Heart left ventricle (tissue), 16 donors: ENCODE measurements at regions not wholly inside any gene's neighbourhood (a gene's known extent, or its start where the extent isn't known, plus 50 kb on each side); places are given as distances from the start of the nearest gene placed in this dataset.

Experiments
- ATAC-seq, 4 donors: fragments of 200-7000 bp; cut with Tn5 transposase; one replicate each; pipeline ENCODE4 v1.9.1; 2020 to 2022; ENCODE audit warnings: moderate library complexity in 4 of 4, mild to moderate bottlenecking in 3 of 4, moderate number of reproducible peaks in 1 of 4
- DNase-seq, 5 donors: peaks; one replicate each; pipeline ENCODE4 v3.0.0-alpha.2; 2020
- H3K27ac ChIP-seq, 12 donors: fragments of 200-600 bp; sonication (generic) in 4 of 12; one replicate each; pipeline versions ENCODE4 v1.5.0 to v1.8.0; 2016 to 2022; ENCODE audit warnings: mild to moderate bottlenecking in 2 of 12
- H3K27me3 ChIP-seq, 9 donors: fragments of 200-600 bp; sonication (generic) in 2 of 9; one replicate each; pipeline versions ENCODE4 v1.5.1 to v1.8.0; 2016 to 2022; ENCODE audit warnings: mild to moderate bottlenecking in 3 of 9
- H3K36me3 ChIP-seq, 9 donors: fragments of 200-600 bp; sonication (generic) in 2 of 9; one replicate each; pipeline versions ENCODE4 v1.5.0 to v1.8.0; 2018 to 2022; ENCODE audit warnings: mild to moderate bottlenecking in 2 of 9
- H3K4me1 ChIP-seq, 12 donors: fragments of 200-600 bp; sonication (generic) in 4 of 12; one replicate each; pipeline versions ENCODE4 v1.5.0 to v1.8.0; 2016 to 2022; ENCODE audit warnings: mild to moderate bottlenecking in 3 of 12
- H3K4me3 ChIP-seq, 12 donors: fragments of 200-600 bp; sonication (generic) in 4 of 12; one replicate each; pipeline versions ENCODE4 v1.5.0 to v1.8.0; 2017 to 2022; ENCODE audit warnings: mild to moderate bottlenecking in 9 of 12, moderate library complexity in 4 of 12
- H3K9me3 ChIP-seq, 12 donors: fragments of 200-600 bp; sonication (generic) in 4 of 12; one replicate each; pipeline versions ENCODE4 v1.5.0 to v1.8.0; 2016 to 2022; ENCODE audit warnings: mild to moderate bottlenecking in 1 of 12
- CTCF ChIP-seq, 12 donors: fragments of 200-600 bp; sonication (generic) in 4 of 12; IDR thresholded peaks; one replicate each; pipeline versions ENCODE4 v1.5.0 to v1.8.0; 2018 to 2022; ENCODE audit warnings: antibody characterized with exemption in 12 of 12, mild to moderate bottlenecking in 5 of 12
- POLR2A ChIP-seq, 2 donors: fragments of 450-650 bp; IDR thresholded peaks; one replicate each; pipeline ENCODE4 v1.6.1; 2017; ENCODE audit warnings: antibody characterized with exemption in 2 of 2, mild to moderate bottlenecking in 2 of 2, moderate library complexity in 2 of 2
- WGBS, 4 donors: extraction: QIAGEN DNeasy Blood & Tissue Kit in 2 of 4; methylation state at CpG; one replicate each; pipeline versions ENCODE4 v1.1.5 to v1.1.7; 2013 to 2018; 5-methylcytosine and 5-hydroxymethylcytosine counted together
- intact Hi-C, 10 donors: fragments of 100-400 bp; cut with DNase I; formaldehyde crosslinking; loops; one replicate each; pipeline versions ENCODE4 v1.11.1 to v1.14.2; 2022
- donor health status: ischemic (EF 13 %, LVEDD 7.1; RV severe dilation, severe dysfunction).
- donor health status: healthy with polysubstance abuse.
- donor health status: DM: no; HTN: yes; CAD: no.
- donor health status: DM: no; HTN: no; CAD: no.
- donor health status: ischemic (EF 25% LVEDD 6.9; RV normal size, moderate dysfunction).
- donor health status: ischemic (EF 25% LVEDD 5.7; RV mildly dilated, moderate dysfunction).
- donor health status: healthy.
- donor health status: DM: yes; HTN: yes; CAD: no.
- donor health status: ischemic (EF 35%, LVEDD 5.7; RV mildly dilated, moderate dysfunction).
- donor health status: nonischemic (EF 11% LVEDD 7.7; RV severe dilation, severe dysfunction).
- donor health status: DM: yes; HTN: yes; CAD: no.
- donor health status: PGD.
- donor health status: ischemic (EF 29% LVEDD 5.4; RV normal size, mild dysfunction).
- donor health status: nonischemic (EF 23%, LVEDD 6.1; RV moderate dilation, normal function).

DNA sequence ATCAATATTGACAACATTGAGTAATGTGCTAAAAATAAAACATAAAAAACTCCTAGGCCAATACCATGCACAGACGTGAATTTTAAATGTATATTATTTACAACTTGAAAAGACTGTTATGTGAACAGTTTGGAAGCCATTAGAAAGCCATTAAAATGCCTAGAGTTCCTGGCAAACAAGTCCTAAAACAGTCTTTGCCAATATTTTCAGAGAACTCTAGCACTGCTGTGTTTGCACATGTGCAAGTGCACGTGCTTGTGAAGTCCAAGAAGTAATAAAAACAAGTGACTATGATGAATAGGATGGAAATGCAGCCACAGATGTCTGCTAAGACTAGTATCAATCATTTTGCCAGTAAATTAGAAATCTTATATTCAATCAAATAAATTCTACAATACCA, 1447.6 kb downstream of the GRIK2 start:
- Histone ChIP-seq H3K27me3 (no peaks in the 10 kb centered on the region), H3K36me3 (no peaks in the 10 kb centered on the region), H3K27ac (no peak overlapping the region), H3K4me3 (no peak overlapping the region), H3K9me3 (no peaks in the 10 kb centered on the region), H3K4me1 (no peaks in the 10 kb centered on the region)
- TF ChIP-seq CTCF (IDR thresholded peaks at IDR 0.05) = no peak
- TF ChIP-seq POLR2A (IDR thresholded peaks at IDR 0.05) = no peak
- intact Hi-C loops = no loop called here
- no peak for DNase-seq
- no peak for ATAC-seq
- 63 to 73% (median 66%) methylated on average over 2 of the region's 2 CpGs for WGBS, 4 donors

DNA sequence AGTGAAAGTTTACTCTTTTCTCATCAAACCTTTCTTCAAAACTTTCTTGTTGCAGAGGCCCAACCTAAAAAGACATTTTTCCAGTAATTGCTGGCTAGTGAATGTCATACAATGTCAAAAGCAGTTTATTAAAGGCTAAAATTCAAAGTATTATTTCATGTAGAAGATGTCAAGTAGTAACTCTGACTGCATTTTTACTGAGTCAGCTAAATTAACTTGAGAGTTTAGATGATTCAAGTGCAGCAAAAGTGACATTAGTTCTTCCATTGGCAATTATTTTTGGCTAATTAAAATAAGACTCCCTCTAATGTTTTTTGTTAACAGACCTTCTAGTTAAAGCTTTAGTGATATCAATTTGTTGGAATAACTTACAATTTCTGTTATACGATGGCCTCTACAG, 1438.5 kb downstream of the GRIK2 start:
- 90 to 98% (median 93%) methylated on average over 1 of the region's 1 CpG for WGBS, 4 donors
- no peak for DNase-seq
- Histone ChIP-seq H3K9me3 (peaks cover 0 to 13% (median 0%) of the 10 kb centered on the region in 12 donors), H3K27me3 (no peaks in the 10 kb centered on the region), H3K4me1 (no peaks in the 10 kb centered on the region), H3K27ac (no peak overlapping the region), H3K4me3 (no peak overlapping the region), H3K36me3 (no peaks in the 10 kb centered on the region)
- TF ChIP-seq POLR2A (IDR thresholded peaks at IDR 0.05) = no peak
- no peak for TF ChIP-seq CTCF (IDR thresholded peaks at IDR 0.05)
- intact Hi-C loops = no loop called here
- ATAC-seq = no peak

DNA sequence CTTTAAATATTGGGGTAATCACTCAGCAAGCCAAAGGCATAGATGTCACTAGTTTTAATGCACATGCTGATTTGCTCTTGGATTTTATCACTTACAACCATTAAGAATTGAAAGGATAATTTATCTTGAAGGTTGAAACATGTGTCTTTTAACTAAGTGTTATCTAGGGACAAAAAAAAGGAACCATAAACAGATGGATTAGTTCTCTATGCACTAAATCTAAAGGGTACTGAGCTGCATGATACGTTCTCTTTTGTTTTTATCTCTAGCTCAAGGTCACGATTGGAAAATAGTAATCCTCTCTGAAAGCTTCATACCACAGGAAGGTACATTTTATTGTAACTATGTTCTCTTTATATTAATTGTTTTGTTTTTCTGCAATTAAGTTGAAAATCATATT, 1426.6 kb downstream of the GRIK2 start:
- 51 to 67% (median 61%) methylated on average over 2 of the region's 2 CpGs for WGBS, 4 donors
- no peaks in the 10 kb centered on the region for H3K36me3 ChIP-seq
- no peak for TF ChIP-seq POLR2A (IDR thresholded peaks at IDR 0.05)
- no peak for TF ChIP-seq CTCF (IDR thresholded peaks at IDR 0.05)
- no peak overlapping the region for H3K27ac ChIP-seq
- H3K9me3 ChIP-seq = no peaks in the 10 kb centered on the region
- DNase-seq (no peak), ATAC-seq (no peak)
- no peak overlapping the region for H3K4me3 ChIP-seq
- H3K4me1 ChIP-seq = no peaks in the 10 kb centered on the region
- intact Hi-C loops = no loop called here
- no peaks in the 10 kb centered on the region for H3K27me3 ChIP-seq

GRCh38 chr6:102815207-102815606, 1421.7 kb downstream of the GRIK2 start:
- Histone ChIP-seq H3K9me3 (peaks cover 0 to 3% (median 0%) of the 10 kb centered on the region in 12 donors), H3K27ac (no peak overlapping the region), H3K36me3 (no peaks in the 10 kb centered on the region), H3K4me3 (no peak overlapping the region), H3K4me1 (no peaks in the 10 kb centered on the region), H3K27me3 (no peaks in the 10 kb centered on the region)
- TF ChIP-seq POLR2A (IDR thresholded peaks at IDR 0.05) = no peak
- DNase-seq (no peak), ATAC-seq (no peak)
- 56 to 79% (median 76%) methylated on average over 4 of the region's 4 CpGs for WGBS, 4 donors
- intact Hi-C loops = no loop called here

DNA sequence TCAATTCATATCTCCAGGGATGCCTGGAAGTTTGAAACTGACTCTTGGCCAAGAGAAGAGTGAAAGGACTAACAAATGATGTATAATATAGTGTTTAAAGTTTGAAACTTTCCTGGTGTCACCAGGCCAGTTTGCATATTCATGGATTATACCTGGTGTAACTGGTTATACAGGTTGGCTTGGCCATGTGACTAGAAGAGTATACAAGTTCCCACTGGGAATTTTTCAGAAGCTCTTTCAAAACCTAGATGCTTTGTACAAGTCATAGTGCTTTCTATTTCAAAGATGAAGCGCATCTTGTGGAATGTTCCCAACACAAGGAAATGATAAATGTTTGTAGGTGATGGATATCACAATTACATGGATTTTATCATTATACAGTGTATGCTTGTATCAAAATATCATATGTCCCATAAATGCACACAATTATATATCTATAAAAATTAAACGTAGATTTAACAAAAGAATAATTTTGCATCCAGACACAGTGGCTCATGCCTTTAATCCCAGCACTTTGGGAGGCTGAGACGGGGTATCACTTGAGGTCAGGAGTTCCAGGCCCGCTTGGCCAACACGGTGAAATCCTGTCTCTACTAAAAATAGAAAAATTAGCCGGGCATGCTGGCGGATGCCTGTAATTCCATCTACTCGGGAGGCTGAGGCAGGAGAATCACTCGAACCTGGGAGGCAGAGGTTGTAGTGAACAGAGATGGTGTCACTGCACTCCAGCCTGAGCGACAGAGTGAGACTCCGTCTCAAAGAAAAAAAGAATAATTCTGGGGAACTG, 1420.2 kb downstream of the GRIK2 start:
- WGBS, 4 donors = 72 to 78% (median 75%) methylated on average over 11 of the region's 11 CpGs
- DNase-seq = no peak
- no peak for ATAC-seq
- Histone ChIP-seq H3K4me3 (no peak overlapping the region), H3K9me3 (peaks cover 0 to 3% (median 0%) of the 10 kb centered on the region in 12 donors), H3K27me3 (no peaks in the 10 kb centered on the region), H3K27ac (no peak overlapping the region), H3K4me1 (no peaks in the 10 kb centered on the region), H3K36me3 (no peaks in the 10 kb centered on the region)
- no peak for TF ChIP-seq CTCF (IDR thresholded peaks at IDR 0.05)
- TF ChIP-seq POLR2A (IDR thresholded peaks at IDR 0.05) = no peak
- intact Hi-C loops = no loop called here
